ENCODE measurements at regions not wholly inside any gene's neighbourhood (a gene's known extent, or its start where the extent isn't known, plus 50 kb on each side); places are given as distances from the start of the nearest gene placed in this dataset.

DNA sequence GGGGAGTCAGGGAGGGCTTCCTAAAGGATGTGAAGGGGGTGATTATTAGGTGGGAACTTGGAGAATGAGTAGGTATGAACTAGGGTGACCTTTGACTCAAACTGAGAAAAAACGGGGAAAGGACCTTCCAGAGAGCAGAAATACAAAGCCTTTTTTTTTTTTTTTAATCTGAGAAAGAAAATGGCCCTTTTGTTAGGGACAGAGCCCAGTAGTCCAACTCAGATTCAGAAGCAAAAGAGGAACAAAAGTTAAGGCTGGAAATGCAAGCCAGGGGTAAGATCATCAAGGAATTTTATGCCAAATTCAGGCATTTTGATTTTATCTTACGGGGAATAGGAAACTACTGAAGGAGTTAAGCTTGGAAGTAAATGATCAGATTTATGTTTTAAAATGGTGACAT lies 96.0 kb upstream of the SMYD2 start:
- 54 to 65% methylated on average over 2 of the region's 2 CpGs for WGBS, 2 donors
- peaks cover 17 to 48% (median 23%) of the 10 kb centered on the region in 3 donors for H3K27me3 ChIP-seq
- H3K4me1 ChIP-seq: peaks cover 0 to 11% (median 9%) of the 10 kb centered on the region in 4 donors
- no peak overlapping the region for H3K4me3 ChIP-seq
- H3K9me3 ChIP-seq: peaks cover 0 to 5% (median 0%) of the 10 kb centered on the region in 4 donors
- intact Hi-C loops (cut with DNase I): no loop called here
- TF ChIP-seq POLR2AphosphoS5 (IDR thresholded peaks at IDR 0.05) (no peak), POLR2A (IDR thresholded peaks at IDR 0.05) (no peak), EP300 (IDR thresholded peaks at IDR 0.05) (no peak)
- TF ChIP-seq, protein P1, sequence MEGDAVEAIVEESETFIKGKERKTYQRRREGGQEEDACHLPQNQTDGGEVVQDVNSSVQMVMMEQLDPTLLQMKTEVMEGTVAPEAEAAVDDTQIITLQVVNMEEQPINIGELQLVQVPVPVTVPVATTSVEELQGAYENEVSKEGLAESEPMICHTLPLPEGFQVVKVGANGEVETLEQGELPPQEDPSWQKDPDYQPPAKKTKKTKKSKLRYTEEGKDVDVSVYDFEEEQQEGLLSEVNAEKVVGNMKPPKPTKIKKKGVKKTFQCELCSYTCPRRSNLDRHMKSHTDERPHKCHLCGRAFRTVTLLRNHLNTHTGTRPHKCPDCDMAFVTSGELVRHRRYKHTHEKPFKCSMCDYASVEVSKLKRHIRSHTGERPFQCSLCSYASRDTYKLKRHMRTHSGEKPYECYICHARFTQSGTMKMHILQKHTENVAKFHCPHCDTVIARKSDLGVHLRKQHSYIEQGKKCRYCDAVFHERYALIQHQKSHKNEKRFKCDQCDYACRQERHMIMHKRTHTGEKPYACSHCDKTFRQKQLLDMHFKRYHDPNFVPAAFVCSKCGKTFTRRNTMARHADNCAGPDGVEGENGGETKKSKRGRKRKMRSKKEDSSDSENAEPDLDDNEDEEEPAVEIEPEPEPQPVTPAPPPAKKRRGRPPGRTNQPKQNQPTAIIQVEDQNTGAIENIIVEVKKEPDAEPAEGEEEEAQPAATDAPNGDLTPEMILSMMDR (IDR thresholded peaks at IDR 0.05): no peak
- no peaks in the 10 kb centered on the region for H3K36me3 ChIP-seq
- DNase-seq: no peak
- no peak overlapping the region for H3K27ac ChIP-seq

DNA sequence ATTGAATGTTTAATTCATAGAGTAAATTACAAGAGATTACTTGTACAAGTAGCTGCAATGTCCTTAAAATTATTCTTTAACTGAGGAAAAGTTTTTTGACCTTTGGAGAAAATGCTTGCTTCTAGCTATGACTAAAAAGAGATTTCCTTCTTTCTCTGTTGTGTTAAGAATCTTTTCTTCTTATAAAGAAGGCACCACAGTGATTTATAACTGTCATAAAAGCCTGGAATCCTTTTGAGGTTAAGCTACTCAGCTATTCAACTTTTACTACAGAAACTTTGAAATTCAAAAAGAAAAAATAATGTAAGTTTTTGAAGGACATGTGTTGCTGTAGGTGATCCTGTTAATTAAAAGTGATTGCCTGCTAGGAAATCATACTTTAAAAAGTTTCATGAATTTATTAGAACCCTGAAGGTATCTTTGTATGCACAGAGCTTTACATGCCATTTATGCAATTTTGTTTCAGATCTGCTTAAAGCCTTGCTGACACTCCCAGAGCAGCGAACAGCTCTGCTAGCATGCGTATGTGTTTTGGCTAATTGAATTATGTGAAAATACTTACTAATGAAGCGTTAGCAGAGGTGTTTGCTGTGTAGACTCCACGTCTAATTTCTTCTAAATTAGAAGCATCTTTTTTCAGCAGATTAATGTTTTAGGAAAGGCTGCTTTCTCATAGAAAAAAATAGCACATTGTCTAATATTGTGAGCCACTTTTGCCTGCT lies 94.7 kb upstream of the SMYD2 start:
- intact Hi-C loops (cut with DNase I): no loop called here
- no peak for DNase-seq
- H3K27me3 ChIP-seq: peaks cover 17 to 48% (median 23%) of the 10 kb centered on the region in 3 donors
- peaks cover 0 to 3% (median 0%) of the 10 kb centered on the region in 4 donors for H3K9me3 ChIP-seq
- TF ChIP-seq POLR2A (IDR thresholded peaks at IDR 0.05): no peak
- peaks cover 0 to 11% (median 9%) of the 10 kb centered on the region in 4 donors for H3K4me1 ChIP-seq
- H3K4me3 ChIP-seq: no peak overlapping the region
- no peak overlapping the region for H3K27ac ChIP-seq
- H3K36me3 ChIP-seq: no peaks in the 10 kb centered on the region
- 20 to 38% methylated on average over 4 of the region's 4 CpGs for WGBS, 2 donors

DNA sequence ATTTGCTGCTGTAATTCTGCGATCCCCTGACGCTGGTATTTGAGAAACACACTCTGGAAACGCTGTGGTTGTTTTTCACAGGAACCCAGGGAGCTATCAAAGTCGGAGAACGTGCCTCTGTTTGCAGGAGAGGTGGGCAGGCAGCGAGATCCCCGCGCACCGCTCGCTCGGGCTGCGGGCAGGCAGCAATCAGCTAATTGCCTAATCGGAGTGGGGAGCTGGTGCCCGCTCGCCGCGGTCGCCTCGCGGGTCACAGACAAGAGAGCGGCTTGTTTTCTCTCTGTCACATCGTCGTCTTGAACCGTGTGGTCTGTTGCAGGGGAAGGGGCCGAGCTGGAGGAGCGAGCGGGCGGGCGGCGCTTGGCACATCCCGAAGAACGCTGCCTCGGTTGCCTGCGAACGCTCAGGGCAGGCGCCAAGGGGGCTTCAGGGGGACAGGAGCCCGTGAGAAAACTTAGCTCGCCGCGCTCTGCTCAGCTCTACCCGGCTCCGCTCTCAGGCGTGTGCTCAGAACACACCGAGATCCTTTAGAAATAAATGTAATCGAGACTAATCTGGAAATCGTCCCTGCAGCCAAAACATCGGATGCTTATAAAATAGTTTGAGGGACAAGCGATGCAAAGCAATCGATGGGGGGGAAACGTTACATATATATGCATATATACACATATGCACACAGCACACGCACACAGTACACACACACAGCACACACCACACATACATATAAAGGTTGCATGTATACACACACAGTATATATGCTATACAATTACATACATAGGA lies 93.6 kb upstream of the SMYD2 start:
- Histone ChIP-seq H3K27ac (no peak overlapping the region), H3K4me1 (peaks cover 0 to 11% (median 9%) of the 10 kb centered on the region in 4 donors), H3K4me3 (peak overlapping the region in 2 of 4 donors; percentile 27 to 35), H3K27me3 (peaks cover 17 to 48% (median 23%) of the 10 kb centered on the region in 3 donors), H3K36me3 (no peaks in the 10 kb centered on the region), H3K9me3 (peaks cover 0 to 2% (median 0%) of the 10 kb centered on the region in 4 donors)
- no peak for TF ChIP-seq EP300 (IDR thresholded peaks at IDR 0.05)
- intact Hi-C loops (cut with DNase I): no loop called here
- WGBS, 2 donors: 7 to 8% methylated on average over 51 of the region's 51 CpGs
- no peak for DNase-seq

DNA sequence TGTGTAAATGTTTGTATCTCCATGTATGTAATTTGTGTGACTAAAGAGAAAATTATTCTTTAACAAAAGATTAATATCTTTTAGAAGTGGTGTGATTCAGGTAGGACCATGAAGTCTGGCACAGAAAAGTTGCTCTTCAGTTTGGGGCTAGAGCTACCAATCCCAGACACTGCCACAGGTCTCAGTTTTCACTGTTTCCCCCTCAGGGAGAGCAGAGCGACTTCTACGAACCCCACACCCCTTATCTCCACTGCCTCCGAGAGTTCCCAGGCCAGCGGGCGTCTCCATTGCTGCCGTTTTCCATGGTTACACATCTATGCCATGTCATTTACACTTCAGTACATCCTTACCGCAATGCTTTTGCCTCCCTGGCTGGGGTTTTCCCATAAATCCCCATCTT lies 93.0 kb upstream of the SMYD2 start:
- Histone ChIP-seq H3K27ac (no peak overlapping the region), H3K4me3 (no peak overlapping the region), H3K4me1 (peaks cover 0 to 11% (median 9%) of the 10 kb centered on the region in 4 donors), H3K9me3 (no peaks in the 10 kb centered on the region), H3K36me3 (no peaks in the 10 kb centered on the region), H3K27me3 (peaks cover 17 to 48% (median 23%) of the 10 kb centered on the region in 3 donors)
- intact Hi-C loops (cut with DNase I): no loop called here
- WGBS, 2 donors: 26 to 37% methylated on average over 7 of the region's 7 CpGs
- DNase-seq: no peak
- no peak for TF ChIP-seq EP300 (IDR thresholded peaks at IDR 0.05)
- no peak for TF ChIP-seq POLR2A (IDR thresholded peaks at IDR 0.05)
- no peak for TF ChIP-seq POLR2AphosphoS5 (IDR thresholded peaks at IDR 0.05)
- TF ChIP-seq, protein P1 (IDR thresholded peaks at IDR 0.05): no peak

DNA sequence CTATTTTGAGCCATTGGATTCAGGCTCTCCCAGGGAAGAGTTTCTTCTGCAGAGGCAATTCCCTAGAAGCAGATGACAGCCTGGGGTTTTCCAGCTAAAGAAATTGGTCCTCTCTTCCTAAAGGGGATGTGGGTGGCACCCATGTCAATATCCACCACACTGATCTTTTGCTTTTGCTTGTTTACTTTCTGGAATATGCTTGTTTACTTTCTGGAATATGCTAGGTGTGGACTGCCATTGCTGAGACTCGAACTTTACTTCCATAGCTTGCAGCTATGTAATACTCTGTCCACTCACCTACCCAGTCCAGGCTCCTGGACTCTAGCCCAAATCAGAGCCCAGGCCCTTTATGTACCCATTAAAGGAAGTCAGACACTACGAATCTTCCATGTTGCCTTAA lies 92.1 kb upstream of the SMYD2 start:
- Histone ChIP-seq H3K36me3 (no peaks in the 10 kb centered on the region), H3K4me1 (peaks cover 0 to 11% (median 9%) of the 10 kb centered on the region in 4 donors), H3K9me3 (no peaks in the 10 kb centered on the region), H3K4me3 (no peak overlapping the region), H3K27ac (no peak overlapping the region), H3K27me3 (peaks cover 17 to 48% (median 23%) of the 10 kb centered on the region in 3 donors)
- TF ChIP-seq POLR2AphosphoS5 (IDR thresholded peaks at IDR 0.05): no peak
- TF ChIP-seq POLR2A (IDR thresholded peaks at IDR 0.05): no peak
- no peak for TF ChIP-seq EP300 (IDR thresholded peaks at IDR 0.05)
- TF ChIP-seq, protein P1 (IDR thresholded peaks at IDR 0.05): no peak
- intact Hi-C loops (cut with DNase I): no loop called here
- DNase-seq: no peak
- WGBS, 2 donors: 35 to 75% methylated on average over 2 of the region's 2 CpGs

Data from sigmoid colon (tissue), 6 donors.